Activated CD4-positive, alpha-beta memory T cell treated with anti-CD3 and anti-CD28 coated beads for 36 hours (primary cell): ENCODE measurements at regions not wholly inside any gene's neighbourhood (a gene's known extent, or its start where the extent isn't known, plus 50 kb on each side); places are given as distances from the start of the nearest gene placed in this dataset.

ENCODE experiments used
- CTCF ChIA-PET: fragments of 350-600 bp; sonication (Branson Sonifier 250); formaldehyde crosslinking; loops from one replicate; lab custom pipeline; 2021; ENCODE audit warnings: antibody characterized with exemption, inconsistent platforms; lab: Charles Lee
- POLR2A ChIA-PET: fragments of 350-600 bp; sonication (Branson Sonifier 250); formaldehyde crosslinking; loops from one replicate; lab custom pipeline; 2021; ENCODE audit warnings: antibody characterized with exemption; lab: Charles Lee
- DNase-seq: peaks from one replicate; pipeline ENCODE4 v3.0.0-alpha.2; 2020
- H3K27ac Mint-ChIP-seq: one replicate; pipeline ENCODE4 v1.8.0; 2021; ENCODE audit warnings: mixed read lengths
- H3K27me3 Mint-ChIP-seq: one replicate; pipeline ENCODE4 v1.8.0; 2021; ENCODE audit warnings: mixed read lengths
- H3K36me3 Mint-ChIP-seq: one replicate; pipeline ENCODE4 v1.8.0; 2021; ENCODE audit warnings: mixed read lengths
- H3K4me1 Mint-ChIP-seq: one replicate; pipeline ENCODE4 v1.8.0; 2021; ENCODE audit warnings: low read depth, mixed read lengths
- H3K4me3 Mint-ChIP-seq: one replicate; pipeline ENCODE4 v1.8.0; 2021; ENCODE audit warnings: mild to moderate bottlenecking, mixed read lengths
- H3K9me3 Mint-ChIP-seq: one replicate; pipeline ENCODE4 v1.8.0; 2021; ENCODE audit warnings: mixed read lengths
- intact Hi-C: fragments of 100-400 bp; cut with micrococcal nuclease; formaldehyde crosslinking; loops from one replicate; pipeline ENCODE4 v1.15.1; 2023

DNA sequence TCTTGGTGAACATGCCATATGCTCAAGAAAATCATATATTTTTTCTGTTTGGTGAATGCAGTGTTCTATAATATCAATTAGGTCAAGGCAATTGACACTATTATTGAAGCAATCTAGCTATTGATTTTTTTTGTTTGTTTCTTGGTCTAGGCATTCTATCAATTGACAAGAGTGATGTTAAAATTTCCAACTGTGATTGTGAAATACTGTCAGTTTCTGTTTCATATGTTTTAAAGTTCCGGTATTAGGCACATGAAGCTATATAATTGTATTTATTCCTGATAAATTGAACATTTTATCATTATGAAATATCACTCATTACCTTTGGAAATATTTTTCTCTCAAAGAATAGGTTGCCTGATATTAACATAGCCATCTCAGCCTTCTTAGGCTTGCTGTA, 653.4 kb downstream of the HDGFL1 start:
- H3K36me3 Mint-ChIP-seq, result no peaks in the 10 kb centered on the region
- ChIA-PET POLR2A (no interaction called here), CTCF (no interaction called here)
- no peaks in the 10 kb centered on the region for H3K27me3 Mint-ChIP-seq
- no peak overlapping the region for H3K27ac Mint-ChIP-seq
- peaks cover 22% of the 10 kb centered on the region for H3K9me3 Mint-ChIP-seq
- no peak overlapping the region for H3K4me3 Mint-ChIP-seq
- intact Hi-C loops, result no loop called here
- H3K4me1 Mint-ChIP-seq, result no peaks in the 10 kb centered on the region
- no peak for DNase-seq

DNA sequence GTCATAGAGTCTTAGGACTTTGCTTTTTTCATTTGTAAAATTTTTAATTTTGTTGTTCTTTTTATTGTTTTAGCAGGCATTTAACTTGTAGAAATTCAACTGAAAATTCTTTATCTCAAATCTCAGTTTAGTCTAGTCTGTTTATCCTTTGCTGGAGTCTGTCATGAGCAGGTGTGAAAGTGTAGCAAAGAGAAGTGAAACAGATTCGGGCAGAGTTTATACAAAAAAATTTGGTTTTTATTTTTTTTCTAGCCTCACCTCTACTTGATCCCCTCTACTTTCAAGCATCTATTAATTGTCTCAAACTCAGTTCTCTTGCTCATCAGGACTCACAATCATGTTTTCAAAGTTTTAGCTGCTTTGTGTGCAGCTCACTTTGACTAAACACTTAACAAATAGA, 655.2 kb downstream of the HDGFL1 start:
- POLR2A ChIA-PET, result no interaction called here
- CTCF ChIA-PET, result no interaction called here
- no peak overlapping the region for H3K27ac Mint-ChIP-seq
- no peaks in the 10 kb centered on the region for H3K36me3 Mint-ChIP-seq
- intact Hi-C loops, result no loop called here
- peaks cover 23% of the 10 kb centered on the region for H3K9me3 Mint-ChIP-seq
- no peaks in the 10 kb centered on the region for H3K4me1 Mint-ChIP-seq
- no peak for DNase-seq
- H3K27me3 Mint-ChIP-seq, result no peaks in the 10 kb centered on the region
- no peak overlapping the region for H3K4me3 Mint-ChIP-seq

DNA sequence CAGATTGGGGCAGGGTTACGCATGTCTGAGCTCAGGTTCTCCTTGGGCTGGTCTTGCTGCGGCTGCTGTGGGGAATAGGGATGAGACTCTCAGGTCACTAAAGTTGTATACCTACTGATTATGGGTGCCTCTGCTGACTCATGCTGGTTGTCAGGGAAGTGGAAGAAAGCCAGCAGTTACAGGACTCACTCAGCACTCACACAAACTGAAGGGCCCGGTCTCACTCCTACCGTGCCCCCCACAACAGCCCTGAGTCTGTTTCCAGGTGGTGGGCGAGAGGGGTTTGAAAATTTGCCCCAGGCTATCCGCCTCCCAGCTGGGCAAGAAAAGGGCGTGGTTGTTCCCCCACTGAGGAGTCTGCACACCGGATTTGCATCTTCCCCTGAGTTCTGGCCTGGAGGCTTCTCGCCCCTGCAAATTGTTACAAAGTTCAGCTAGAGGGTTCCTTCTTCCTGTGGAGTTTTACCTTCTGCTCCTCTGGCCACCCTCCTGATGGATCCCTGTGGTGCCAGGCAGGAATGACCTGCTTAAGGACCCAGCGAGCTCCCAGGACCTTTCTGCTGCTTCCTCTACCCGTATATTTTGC, 659.2 kb downstream of the HDGFL1 start:
- DNase-seq, result no peak
- CTCF ChIA-PET, result no interaction called here
- POLR2A ChIA-PET, result no interaction called here
- Mint-ChIP-seq H3K4me3 (no peak overlapping the region), H3K27ac (no peak overlapping the region), H3K4me1 (no peaks in the 10 kb centered on the region), H3K36me3 (no peaks in the 10 kb centered on the region), H3K27me3 (no peaks in the 10 kb centered on the region), H3K9me3 (peaks cover 33% of the 10 kb centered on the region)
- intact Hi-C loops, result no loop called here

DNA sequence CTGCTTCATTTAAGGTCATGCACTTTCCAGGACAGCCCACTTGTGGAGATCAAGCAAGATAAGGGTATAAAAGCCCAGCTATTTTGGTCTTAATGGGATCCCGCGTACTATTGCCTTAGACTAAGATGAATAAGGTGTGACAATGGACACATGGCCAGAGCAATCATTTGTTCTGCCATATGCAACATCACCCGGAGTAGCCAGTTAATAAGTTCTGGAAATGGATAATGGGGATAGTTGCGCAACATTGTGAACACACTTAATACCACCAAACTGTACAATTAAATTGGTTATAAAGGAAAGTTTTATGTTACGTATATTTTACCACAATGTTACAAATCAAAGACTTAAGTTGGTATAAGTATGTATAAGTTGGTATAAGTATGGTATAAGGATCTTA, 674.5 kb downstream of the HDGFL1 start:
- Mint-ChIP-seq H3K4me3 (no peak overlapping the region), H3K4me1 (no peaks in the 10 kb centered on the region), H3K9me3 (peaks cover 11% of the 10 kb centered on the region), H3K36me3 (no peaks in the 10 kb centered on the region), H3K27ac (no peak overlapping the region), H3K27me3 (no peaks in the 10 kb centered on the region)
- intact Hi-C loops, result no loop called here
- CTCF ChIA-PET, result no interaction called here
- no peak for DNase-seq
- POLR2A ChIA-PET, result no interaction called here

DNA sequence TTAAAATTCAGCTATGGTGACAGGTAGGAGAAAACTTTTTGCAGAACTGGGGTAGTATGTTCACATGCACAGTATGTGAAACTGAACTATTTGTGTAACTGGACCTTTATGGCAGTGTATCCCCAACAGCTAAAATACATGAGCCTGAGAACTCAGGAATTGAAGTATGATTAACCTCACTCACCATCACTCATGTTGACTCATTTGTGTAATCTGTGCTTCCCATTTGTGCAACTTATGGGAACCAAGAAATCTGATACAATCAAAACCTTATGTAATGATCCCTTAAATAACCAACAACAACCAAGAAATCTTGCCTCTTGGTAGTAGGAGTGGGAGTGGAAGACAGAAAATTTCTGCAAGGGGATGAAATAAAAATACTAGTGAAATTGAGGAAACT, 674.9 kb downstream of the HDGFL1 start:
- H3K4me1 Mint-ChIP-seq, result no peaks in the 10 kb centered on the region
- intact Hi-C loops, result no loop called here
- no peak overlapping the region for H3K4me3 Mint-ChIP-seq
- CTCF ChIA-PET, result no interaction called here
- H3K36me3 Mint-ChIP-seq, result no peaks in the 10 kb centered on the region
- no peak for DNase-seq
- peaks cover 11% of the 10 kb centered on the region for H3K9me3 Mint-ChIP-seq
- H3K27ac Mint-ChIP-seq, result no peak overlapping the region
- POLR2A ChIA-PET, result no interaction called here
- no peaks in the 10 kb centered on the region for H3K27me3 Mint-ChIP-seq

DNA sequence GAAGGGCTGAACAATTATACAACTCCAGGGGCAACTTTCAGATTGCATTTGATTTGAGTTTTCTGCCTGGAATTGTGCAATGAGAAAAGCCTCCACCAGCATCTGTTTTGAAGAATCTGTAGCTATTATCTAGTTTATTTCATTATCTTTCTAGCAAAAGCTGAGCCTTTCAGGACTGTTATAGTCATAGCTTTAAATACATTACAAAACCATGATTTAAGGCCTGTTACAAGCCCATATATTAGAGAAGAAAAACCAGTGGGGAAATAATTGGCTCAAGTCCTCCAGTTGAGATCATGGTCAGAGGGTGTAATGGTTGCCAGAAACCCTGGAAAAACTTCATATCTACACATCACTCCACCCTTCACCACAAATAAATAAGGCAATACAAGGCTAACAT, 676.2 kb downstream of the HDGFL1 start:
- Mint-ChIP-seq H3K4me3 (no peak overlapping the region), H3K9me3 (peaks cover 11% of the 10 kb centered on the region), H3K27ac (no peak overlapping the region), H3K36me3 (no peaks in the 10 kb centered on the region), H3K27me3 (no peaks in the 10 kb centered on the region), H3K4me1 (no peaks in the 10 kb centered on the region)
- no peak for DNase-seq
- POLR2A ChIA-PET, result no interaction called here
- intact Hi-C loops, result no loop called here
- CTCF ChIA-PET, result no interaction called here

DNA sequence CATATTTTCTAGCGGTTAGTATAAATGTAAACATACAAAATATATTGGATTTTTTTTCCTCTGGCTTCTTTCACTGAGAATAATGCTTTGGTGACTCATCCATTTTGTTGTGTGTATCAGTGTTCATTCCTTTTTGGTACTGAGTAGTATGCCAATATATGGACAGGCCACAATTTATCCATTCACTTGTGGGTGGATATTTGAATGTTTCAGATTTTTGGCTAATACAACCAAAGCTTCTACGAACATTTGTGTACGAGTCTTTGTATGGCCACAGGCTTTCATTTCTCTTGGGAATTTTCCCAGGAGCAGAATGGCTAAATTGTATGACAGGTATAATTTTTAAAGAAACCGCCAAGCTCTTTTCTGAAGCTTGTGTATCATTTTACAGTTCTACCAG, 677.5 kb downstream of the HDGFL1 start:
- H3K27me3 Mint-ChIP-seq, result no peaks in the 10 kb centered on the region
- ChIA-PET POLR2A (no interaction called here), CTCF (no interaction called here)
- DNase-seq, result no peak
- H3K36me3 Mint-ChIP-seq, result no peaks in the 10 kb centered on the region
- H3K4me3 Mint-ChIP-seq, result no peak overlapping the region
- H3K4me1 Mint-ChIP-seq, result no peaks in the 10 kb centered on the region
- intact Hi-C loops, result no loop called here
- peaks cover 10% of the 10 kb centered on the region for H3K9me3 Mint-ChIP-seq
- no peak overlapping the region for H3K27ac Mint-ChIP-seq

DNA sequence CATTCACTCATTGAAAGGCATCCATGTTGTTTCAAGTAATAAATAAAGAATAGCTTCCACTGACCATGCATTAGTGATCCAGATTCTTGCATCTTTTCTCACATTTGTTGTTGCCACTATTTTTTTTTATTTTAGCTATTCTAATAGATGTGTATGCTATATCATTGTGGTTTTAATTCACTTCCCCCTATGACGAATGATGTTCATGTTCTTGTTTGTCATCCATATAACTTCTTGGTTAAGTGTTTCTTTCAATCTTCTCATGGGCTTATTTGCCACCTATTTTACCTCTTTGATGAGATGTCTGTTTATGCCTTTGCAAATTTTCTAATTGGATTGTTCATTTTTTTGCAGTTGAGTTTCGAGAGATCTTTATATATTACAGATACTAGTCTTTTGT, 681.2 kb downstream of the HDGFL1 start:
- DNase-seq, result no peak
- Mint-ChIP-seq H3K4me1 (no peaks in the 10 kb centered on the region), H3K36me3 (no peaks in the 10 kb centered on the region), H3K9me3 (peaks cover 19% of the 10 kb centered on the region), H3K27me3 (no peaks in the 10 kb centered on the region), H3K27ac (no peak overlapping the region), H3K4me3 (no peak overlapping the region)
- POLR2A ChIA-PET, result no interaction called here
- intact Hi-C loops, result no loop called here
- CTCF ChIA-PET, result no interaction called here

DNA sequence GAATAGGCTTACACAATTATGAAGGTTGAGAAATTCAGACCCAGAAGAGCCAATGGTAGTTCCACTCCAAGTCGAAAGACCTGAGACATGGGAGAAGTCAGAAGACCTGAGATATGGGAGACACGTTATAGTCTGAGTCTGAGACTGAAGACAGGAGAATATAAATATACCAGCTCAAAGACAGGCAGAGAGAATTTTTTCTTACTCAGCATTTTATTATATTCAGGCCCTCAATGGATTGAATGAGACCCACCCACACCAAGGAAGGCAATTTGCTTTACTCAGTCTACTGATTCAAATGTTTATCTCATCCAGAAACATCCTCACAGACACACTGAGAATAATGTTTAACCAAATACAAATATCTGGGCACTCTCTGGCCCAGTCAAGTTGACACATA, 693.5 kb downstream of the HDGFL1 start:
- intact Hi-C loops, result no loop called here
- POLR2A ChIA-PET, result no interaction called here
- H3K4me3 Mint-ChIP-seq, result no peak overlapping the region

DNA sequence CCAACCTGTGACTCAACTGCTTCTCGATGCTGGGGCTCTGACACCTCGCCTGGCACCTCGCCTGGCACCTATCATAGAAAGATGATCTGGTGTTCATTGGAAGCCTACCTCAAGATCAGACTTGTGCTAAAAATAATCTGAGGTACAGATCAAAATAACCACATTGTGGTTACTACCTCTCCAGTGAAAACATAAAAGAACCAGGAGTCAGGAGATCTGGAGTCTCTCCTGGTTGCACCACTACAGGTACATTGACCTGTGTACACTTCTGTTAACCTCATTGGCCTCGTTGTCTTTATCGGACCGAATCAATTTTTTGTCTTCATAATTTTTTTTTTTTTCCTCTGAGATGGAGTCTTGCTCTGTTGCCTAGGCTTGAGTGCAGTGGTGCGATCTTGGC, 695.9 kb downstream of the HDGFL1 start:
- no peaks in the 10 kb centered on the region for H3K36me3 Mint-ChIP-seq
- no peaks in the 10 kb centered on the region for H3K27me3 Mint-ChIP-seq
- H3K9me3 Mint-ChIP-seq, result peaks cover 17% of the 10 kb centered on the region
- ChIA-PET POLR2A (no interaction called here), CTCF (no interaction called here)
- H3K4me1 Mint-ChIP-seq, result no peaks in the 10 kb centered on the region
- DNase-seq, result no peak
- H3K27ac Mint-ChIP-seq, result no peak overlapping the region
- H3K4me3 Mint-ChIP-seq, result no peak overlapping the region
- intact Hi-C loops, result no loop called here

More for the DNA sequence above, 693.5 kb downstream of the HDGFL1 start:
- no peak for DNase-seq
- Mint-ChIP-seq H3K27ac (no peak overlapping the region), H3K9me3 (peaks cover 25% of the 10 kb centered on the region), H3K4me1 (no peaks in the 10 kb centered on the region), H3K36me3 (no peaks in the 10 kb centered on the region), H3K27me3 (no peaks in the 10 kb centered on the region)
- CTCF ChIA-PET, result no interaction called here

DNA sequence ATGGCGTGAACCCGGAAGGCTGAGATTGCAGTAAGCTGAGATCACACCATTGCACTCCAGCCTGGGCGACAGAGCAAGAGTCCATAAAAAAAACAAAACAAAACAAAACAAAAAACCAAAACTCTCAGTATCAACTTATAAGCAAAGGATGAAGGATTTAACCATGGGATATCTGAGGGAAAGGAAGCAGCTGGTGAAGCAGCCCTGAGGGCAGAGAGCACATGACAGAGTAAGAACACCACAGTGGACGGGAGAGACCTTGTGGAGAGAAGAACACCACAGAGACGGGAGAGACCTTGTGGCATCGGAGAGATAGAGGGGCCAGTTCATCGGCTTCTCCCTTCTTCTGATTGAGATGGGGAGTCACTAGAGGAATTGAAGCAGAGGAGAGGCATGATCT, 697.2 kb downstream of the HDGFL1 start:
- POLR2A ChIA-PET, result no interaction called here

DNA sequence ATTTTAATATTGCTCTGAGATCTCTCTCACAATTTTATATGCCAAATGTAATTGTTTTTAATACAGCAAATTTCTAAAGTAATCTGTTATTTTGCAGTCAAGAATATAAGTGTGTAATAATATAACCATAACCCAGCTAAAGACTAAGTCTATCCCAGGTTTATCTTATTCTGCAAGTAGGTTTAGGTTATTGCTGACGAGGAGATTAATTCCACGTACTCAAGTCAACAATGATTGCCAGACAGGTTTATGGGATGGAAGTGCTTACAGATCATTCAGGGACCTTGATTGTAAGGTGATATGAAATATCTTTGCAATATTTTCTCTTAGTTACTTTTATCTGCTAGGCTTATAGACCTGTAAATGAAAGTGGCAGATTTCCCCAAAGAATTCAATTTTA, 698.3 kb downstream of the HDGFL1 start:
- no peak for DNase-seq
- POLR2A ChIA-PET, result no interaction called here

More for the DNA sequence above, 697.2 kb downstream of the HDGFL1 start:
- no peak for DNase-seq
- intact Hi-C loops, result no loop called here
- H3K4me1 Mint-ChIP-seq, result no peaks in the 10 kb centered on the region
- peaks cover 9% of the 10 kb centered on the region for H3K9me3 Mint-ChIP-seq
- CTCF ChIA-PET, result no interaction called here
- H3K36me3 Mint-ChIP-seq, result no peaks in the 10 kb centered on the region
- H3K27me3 Mint-ChIP-seq, result no peaks in the 10 kb centered on the region
- H3K27ac Mint-ChIP-seq, result no peak overlapping the region
- H3K4me3 Mint-ChIP-seq, result no peak overlapping the region

DNA sequence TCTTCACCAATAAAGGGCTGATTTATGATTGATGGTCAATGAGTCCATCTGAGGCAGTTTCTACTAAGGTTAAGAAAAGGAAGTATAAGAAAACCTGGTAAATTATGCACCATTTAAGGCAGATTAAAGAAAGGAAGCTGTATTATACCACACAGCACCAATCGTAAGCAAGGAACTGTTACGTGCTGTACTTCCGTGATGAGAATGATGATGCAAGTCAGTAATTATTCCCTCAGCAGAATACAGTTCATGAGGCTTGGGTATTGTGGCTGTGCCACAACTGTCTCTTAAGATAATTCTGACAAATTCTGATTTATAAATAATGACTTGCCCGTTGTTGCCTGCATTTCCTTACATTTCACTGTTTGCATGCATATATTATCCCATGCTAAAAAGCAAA, 699.0 kb downstream of the HDGFL1 start:
- intact Hi-C loops, result no loop called here
- no peak for DNase-seq
- Mint-ChIP-seq H3K27ac (no peak overlapping the region), H3K27me3 (no peaks in the 10 kb centered on the region), H3K4me1 (no peaks in the 10 kb centered on the region), H3K36me3 (no peaks in the 10 kb centered on the region), H3K4me3 (no peak overlapping the region), H3K9me3 (peaks cover 9% of the 10 kb centered on the region)
- ChIA-PET POLR2A (no interaction called here), CTCF (no interaction called here)

More for the DNA sequence above, 698.3 kb downstream of the HDGFL1 start:
- no peak overlapping the region for H3K27ac Mint-ChIP-seq
- no peaks in the 10 kb centered on the region for H3K36me3 Mint-ChIP-seq
- intact Hi-C loops, result no loop called here
- H3K4me1 Mint-ChIP-seq, result no peaks in the 10 kb centered on the region
- no peaks in the 10 kb centered on the region for H3K27me3 Mint-ChIP-seq
- H3K9me3 Mint-ChIP-seq, result peaks cover 9% of the 10 kb centered on the region
- H3K4me3 Mint-ChIP-seq, result no peak overlapping the region
- CTCF ChIA-PET, result no interaction called here
